ENCODE measurements at regions not wholly inside any gene's neighbourhood (a gene's known extent, or its start where the extent isn't known, plus 50 kb on each side); places are given as distances from the start of the nearest gene placed in this dataset.

- TF ChIP-seq CTCF (IDR thresholded peaks at IDR 0.05; ENCODE audit: low read length) (no peak), EZH2 (optimal IDR thresholded peaks at IDR 0.05; ENCODE audit: low read depth, low read length) (no peak)
These were observed 393.2 kb downstream of the PMP22 start for GRCh38 chr17:14871921-14872320.
